MM.1S (cell line): ENCODE measurements at regions not wholly inside any gene's neighbourhood (a gene's known extent, or its start where the extent isn't known, plus 50 kb on each side); places are given as distances from the start of the nearest gene placed in this dataset.

Source experiments
- EZH2 ChIP-seq: fragments of 300-600 bp; sonication (generic); optimal IDR thresholded peaks from 2 replicates; pipeline ENCODE3; 2017; ENCODE audit warnings: low read depth, mild to moderate bottlenecking, antibody characterized with exemption, low read length, mixed read lengths
- EZH2phosphoT487 ChIP-seq: fragments of 300-600 bp; sonication (generic); IDR thresholded peaks from 2 replicates; pipeline ENCODE4 v1.6.1; 2018; ENCODE audit warnings: antibody characterized with exemption, low read length
- TF ChIP-seq, protein P1 (sequence below): fragments of 300-600 bp; sonication (generic); IDR thresholded peaks from 2 replicates; pipeline ENCODE4 v1.5.1; 2016; ENCODE audit warnings: antibody characterized with exemption, low read length, mixed read lengths

DNA sequence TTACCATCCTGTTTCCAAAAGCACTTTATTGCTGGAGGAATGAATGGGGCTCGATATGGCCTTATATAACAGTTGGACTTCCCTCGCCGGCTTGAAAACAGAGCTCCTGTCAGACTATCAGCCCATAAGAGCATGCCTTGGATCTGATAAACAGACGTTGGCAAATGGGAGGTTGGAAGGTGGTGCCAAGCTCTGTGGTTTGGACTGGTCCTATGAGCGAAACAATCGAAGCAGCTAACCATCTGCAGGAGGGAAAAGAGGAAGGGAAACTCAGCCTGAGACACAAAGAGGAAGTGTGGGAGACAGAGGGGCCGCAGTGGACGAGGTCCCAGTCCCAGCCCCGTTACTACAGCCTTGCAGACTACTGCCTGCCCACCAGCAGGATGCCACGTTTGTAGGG, 92.9 kb downstream of the TFAP2C start:
- no peak for TF ChIP-seq EZH2phosphoT487
- TF ChIP-seq, protein P1, sequence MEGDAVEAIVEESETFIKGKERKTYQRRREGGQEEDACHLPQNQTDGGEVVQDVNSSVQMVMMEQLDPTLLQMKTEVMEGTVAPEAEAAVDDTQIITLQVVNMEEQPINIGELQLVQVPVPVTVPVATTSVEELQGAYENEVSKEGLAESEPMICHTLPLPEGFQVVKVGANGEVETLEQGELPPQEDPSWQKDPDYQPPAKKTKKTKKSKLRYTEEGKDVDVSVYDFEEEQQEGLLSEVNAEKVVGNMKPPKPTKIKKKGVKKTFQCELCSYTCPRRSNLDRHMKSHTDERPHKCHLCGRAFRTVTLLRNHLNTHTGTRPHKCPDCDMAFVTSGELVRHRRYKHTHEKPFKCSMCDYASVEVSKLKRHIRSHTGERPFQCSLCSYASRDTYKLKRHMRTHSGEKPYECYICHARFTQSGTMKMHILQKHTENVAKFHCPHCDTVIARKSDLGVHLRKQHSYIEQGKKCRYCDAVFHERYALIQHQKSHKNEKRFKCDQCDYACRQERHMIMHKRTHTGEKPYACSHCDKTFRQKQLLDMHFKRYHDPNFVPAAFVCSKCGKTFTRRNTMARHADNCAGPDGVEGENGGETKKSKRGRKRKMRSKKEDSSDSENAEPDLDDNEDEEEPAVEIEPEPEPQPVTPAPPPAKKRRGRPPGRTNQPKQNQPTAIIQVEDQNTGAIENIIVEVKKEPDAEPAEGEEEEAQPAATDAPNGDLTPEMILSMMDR: no peak
- no peak for TF ChIP-seq EZH2
